Small intestine (tissue), 7 donors: ENCODE measurements at regions not wholly inside any gene's neighbourhood (a gene's known extent, or its start where the extent isn't known, plus 50 kb on each side); places are given as distances from the start of the nearest gene placed in this dataset.
"Not testable (repeated sequence)": the region's sequence is repeated elsewhere in the genome, so short reads cannot be mapped to it uniquely, and the experiment has no call there.

Source experiments
- DNase-seq, 2 donors: peaks; one replicate each; pipeline versions ENCODE4 v3.0.0 to v3.0.0-alpha.2; 2013
- FAIRE-seq: peaks from 2 replicates; lab custom pipeline; 2012; peaks lifted over from hg19 to GRCh38; lab: Jason Lieb, UNC
- H3K27ac ChIP-seq, 3 donors: one replicate each; pipeline ENCODE4 v1.5.1; 2013; ENCODE audit warnings: low read length in 2 of 3, mild to moderate bottlenecking in 2 of 3, control low read depth in 1 of 3, inconsistent platforms in 1 of 3, low read depth in 1 of 3, moderate library complexity in 1 of 3
- H3K27me3 ChIP-seq, 3 donors: one replicate each; pipeline ENCODE4 v1.6.1; 2013; ENCODE audit warnings: low read length in 3 of 3, inconsistent platforms in 1 of 3; ENCODE audit not compliant: control insufficient read depth in 3 of 3, insufficient read depth in 3 of 3
- H3K36me3 ChIP-seq, 3 donors: one replicate each; pipeline ENCODE4 v1.6.1; 2013; ENCODE audit warnings: low read length in 3 of 3, inconsistent platforms in 1 of 3, low read depth in 1 of 3, mild to moderate bottlenecking in 1 of 3, moderate library complexity in 1 of 3; ENCODE audit not compliant: control insufficient read depth in 3 of 3, insufficient read depth in 2 of 3
- H3K4me1 ChIP-seq, 3 donors: one replicate each; pipeline ENCODE4 v1.6.1; 2013; ENCODE audit warnings: low read length in 2 of 3, inconsistent platforms in 1 of 3, low read depth in 1 of 3, mild to moderate bottlenecking in 1 of 3, moderate library complexity in 1 of 3; ENCODE audit not compliant: control insufficient read depth in 3 of 3, insufficient read depth in 2 of 3
- H3K4me3 ChIP-seq, 3 donors: one replicate each; pipeline ENCODE4 v1.5.1; 2013; ENCODE audit warnings: low read length in 3 of 3, control low read depth in 1 of 3, inconsistent platforms in 1 of 3, low read depth in 1 of 3, mild to moderate bottlenecking in 1 of 3, moderate library complexity in 1 of 3
- H3K9me3 ChIP-seq, 2 donors: one replicate each; pipeline ENCODE4 v1.6.1; 2013; ENCODE audit warnings: low read depth in 1 of 2, low read length in 1 of 2; ENCODE audit not compliant: control insufficient read depth in 2 of 2, insufficient read depth in 1 of 2
- WGBS, 3 donors: extraction: QIAGEN DNeasy Blood & Tissue Kit; methylation state at CpG; one replicate each; pipeline ENCODE4 v1.1.7; 2013; 5-methylcytosine and 5-hydroxymethylcytosine counted together
- donor health status: healthy with polysubstance abuse.
- donor health status: control.
- donor health status: control.
- donor health status: Bipolar disorder and iron deficiency.
- donor health status: healthy.

GRCh38 chr6:25157183-25157582 is 122.0 kb upstream of the CARMIL1 start:
- 86 to 94% (median 92%) methylated on average over 7 of the region's 7 CpGs for WGBS, 3 donors
- Histone ChIP-seq H3K27ac (no peak overlapping the region), H3K27me3 (no peaks in the 10 kb centered on the region), H3K36me3 (no peaks in the 10 kb centered on the region), H3K4me1 (no peaks in the 10 kb centered on the region), H3K4me3 (no peak overlapping the region), H3K9me3 (peaks cover 0 to 27% of the 10 kb centered on the region in 2 donors)
- no peak for FAIRE-seq
- no peak for DNase-seq

- H3K4me3 ChIP-seq: no peak overlapping the region
- 92 to 96% (median 95%) methylated on average over 5 of the region's 5 CpGs for WGBS, 3 donors
- H3K27me3 ChIP-seq: no peaks in the 10 kb centered on the region
- no peaks in the 10 kb centered on the region for H3K36me3 ChIP-seq
- DNase-seq (no peak), FAIRE-seq (no peak)
- peaks cover 0 to 26% of the 10 kb centered on the region in 2 donors for H3K9me3 ChIP-seq
- no peaks in the 10 kb centered on the region for H3K4me1 ChIP-seq
- H3K27ac ChIP-seq: no peak overlapping the region
Measured at GRCh38 chr6:25157842-25158241, 121.3 kb upstream of the CARMIL1 start.

- not testable (repeated sequence) for DNase-seq, FAIRE-seq
- peaks cover 0 to 29% of the 10 kb centered on the region in 2 donors for H3K9me3 ChIP-seq
Measured at GRCh38 chr6:25160134-25160533, 119.0 kb upstream of the CARMIL1 start.

GRCh38 chr6:25165177-25165576 is 114.0 kb upstream of the CARMIL1 start:
- Histone ChIP-seq H3K36me3 (no peaks in the 10 kb centered on the region), H3K9me3 (peaks cover 0 to 9% of the 10 kb centered on the region in 2 donors), H3K27me3 (no peaks in the 10 kb centered on the region), H3K4me1 (peaks cover 0 to 2% (median 0%) of the 10 kb centered on the region in 3 donors), H3K27ac (no peak overlapping the region), H3K4me3 (no peak overlapping the region)
- 87 to 99% (median 94%) methylated on average over 7 of the region's 7 CpGs for WGBS, 3 donors
- FAIRE-seq (no peak), DNase-seq (no peak)

More at GRCh38 chr6:25160134-25160533, 119.0 kb upstream of the CARMIL1 start:
- not testable (repeated sequence) for H3K4me1 ChIP-seq, H3K27me3 ChIP-seq, H3K36me3 ChIP-seq, H3K4me3 ChIP-seq, H3K27ac ChIP-seq

- H3K27ac ChIP-seq: no peak overlapping the region
- no peak overlapping the region for H3K4me3 ChIP-seq
Measured at GRCh38 chr6:25165800-25166199, 113.4 kb upstream of the CARMIL1 start.

GRCh38 chr6:25166955-25167748 is 112.0 kb upstream of the CARMIL1 start:
- FAIRE-seq (no peak), DNase-seq (no peak)
- 30 to 55% (median 45%) methylated on average over 6 of the region's 6 CpGs for WGBS, 3 donors
- Histone ChIP-seq H3K4me3 (no peak overlapping the region), H3K27me3 (no peaks in the 10 kb centered on the region), H3K9me3 (peaks cover 0 to 9% of the 10 kb centered on the region in 2 donors), H3K4me1 (peaks cover 0 to 2% (median 0%) of the 10 kb centered on the region in 3 donors), H3K36me3 (no peaks in the 10 kb centered on the region), H3K27ac (no peak overlapping the region)

More at GRCh38 chr6:25165800-25166199, 113.4 kb upstream of the CARMIL1 start:
- Histone ChIP-seq H3K4me1 (peaks cover 0 to 2% (median 0%) of the 10 kb centered on the region in 3 donors), H3K27me3 (no peaks in the 10 kb centered on the region), H3K36me3 (no peaks in the 10 kb centered on the region), H3K9me3 (peaks cover 0 to 9% of the 10 kb centered on the region in 2 donors)
- FAIRE-seq (no peak), DNase-seq (no peak)
- 85 to 96% (median 95%) methylated on average over 1 of the region's 1 CpG for WGBS, 3 donors

GRCh38 chr6:25167961-25168360 is 111.2 kb upstream of the CARMIL1 start:
- DNase-seq (no peak), FAIRE-seq (no peak)
- Histone ChIP-seq H3K27ac (no peak overlapping the region), H3K36me3 (no peaks in the 10 kb centered on the region), H3K9me3 (peaks cover 0 to 9% of the 10 kb centered on the region in 2 donors), H3K4me3 (no peak overlapping the region), H3K27me3 (no peaks in the 10 kb centered on the region), H3K4me1 (peaks cover 0 to 5% (median 0%) of the 10 kb centered on the region in 3 donors)
- 53 to 81% (median 77%) methylated on average over 1 of the region's 1 CpG for WGBS, 3 donors

GRCh38 chr6:25168637-25169036 is 110.5 kb upstream of the CARMIL1 start:
- FAIRE-seq: no peak
- 88 to 93% (median 91%) methylated on average over 3 of the region's 3 CpGs for WGBS, 3 donors
- no peak for DNase-seq
- H3K4me3 ChIP-seq: no peak overlapping the region
- peaks cover 0 to 9% of the 10 kb centered on the region in 2 donors for H3K9me3 ChIP-seq
- no peaks in the 10 kb centered on the region for H3K27me3 ChIP-seq
- peaks cover 0 to 11% (median 0%) of the 10 kb centered on the region in 3 donors for H3K4me1 ChIP-seq
- no peak overlapping the region for H3K27ac ChIP-seq
- no peaks in the 10 kb centered on the region for H3K36me3 ChIP-seq
